IMR-90 (cell line): ENCODE measurements at regions not wholly inside any gene's neighbourhood (a gene's known extent, or its start where the extent isn't known, plus 50 kb on each side); places are given as distances from the start of the nearest gene placed in this dataset.

Experiments
- ATAC-seq: fragments of 200-7000 bp; cut with Tn5 transposase; 2 replicates; pipeline ENCODE4 v1.9.1; 2020; ENCODE audit warnings: low read depth, mild to moderate bottlenecking, moderate library complexity
- BruUV-seq: library from RNA; stranded (reverse); fragments of 400-500 nt; replicated peaks from 2 replicates; lab custom pipeline; 2021; lab: Mats Ljungman, UMichigan
- CTCF ChIA-PET: fragments of 300-600 bp; formaldehyde crosslinking; extraction: SDS; loops from one replicate; lab custom pipeline; 2021; ENCODE audit warnings: antibody characterized with exemption; lab: Yijun Ruan, JAX
- POLR2A ChIA-PET: fragments of 300-600 bp; sonication (Branson Sonifier 250); formaldehyde crosslinking; loops from one replicate; lab custom pipeline; 2022; ENCODE audit warnings: antibody characterized with exemption; ENCODE audit not compliant: unreplicated experiment; lab: Charles Lee
- DNase-seq: peaks from one replicate; pipeline ENCODE4 v3.0.0; 2013
- H2AFZ ChIP-seq: replicated peaks from 2 replicates; pipeline ENCODE3; 2013; ENCODE audit warnings: low read length, mild to moderate bottlenecking; ENCODE audit not compliant: poor library complexity
- H2AK5ac ChIP-seq: 2 replicates; pipeline ENCODE4 v1.6.1; 2013; ENCODE audit warnings: low read depth, low read length, inconsistent platforms
- H2AK9ac ChIP-seq: replicated peaks from 2 replicates; pipeline ENCODE3; 2013; ENCODE audit warnings: mild to moderate bottlenecking, low read depth, low read length, moderate library complexity; ENCODE audit not compliant: poor library complexity
- H2BK120ac ChIP-seq: 2 replicates; pipeline ENCODE4 v1.6.1; 2013; ENCODE audit warnings: low read depth, low read length, inconsistent platforms
- H2BK15ac ChIP-seq: 3 replicates; pipeline ENCODE4 v1.6.1; 2013; ENCODE audit warnings: low read depth, low read length, inconsistent platforms
- H2BK20ac ChIP-seq: 2 replicates; pipeline ENCODE4 v1.6.1; 2013; ENCODE audit warnings: low read depth, mild to moderate bottlenecking, inconsistent platforms, low read length, moderate library complexity
- H2BK5ac ChIP-seq: 2 replicates; pipeline ENCODE4 v1.6.1; 2013; ENCODE audit warnings: mild to moderate bottlenecking, low read depth, low read length, inconsistent platforms; ENCODE audit not compliant: poor library complexity, severe bottlenecking
- H3K14ac ChIP-seq: replicated peaks from 2 replicates; pipeline ENCODE4 v1.6.1; 2013; ENCODE audit warnings: low read depth, low read length, inconsistent platforms
- H3K18ac ChIP-seq: 2 replicates; pipeline ENCODE4 v1.6.1; 2013; ENCODE audit warnings: low read depth, low read length, control low read depth
- H3K23ac ChIP-seq: 2 replicates; pipeline ENCODE4 v1.6.1; 2013; ENCODE audit warnings: low read depth, low read length, inconsistent platforms
- H3K27ac ChIP-seq: 2 replicates; pipeline ENCODE4 v1.5.1; 2013; ENCODE audit warnings: mild to moderate bottlenecking, control low read depth, low read length; ENCODE audit not compliant: insufficient read depth
- H3K27me3 ChIP-seq: 2 replicates; pipeline ENCODE4 v1.6.1; 2013; ENCODE audit warnings: low read length; ENCODE audit not compliant: control insufficient read depth, insufficient read depth
- H3K36me3 ChIP-seq: 2 replicates; pipeline ENCODE4 v1.6.1; 2013; ENCODE audit warnings: low read length, mixed read lengths; ENCODE audit not compliant: control insufficient read depth, insufficient read depth
- H3K4ac ChIP-seq: 2 replicates; pipeline ENCODE4 v1.6.1; 2013; ENCODE audit warnings: low read depth, low read length, inconsistent platforms
- H3K4me1 ChIP-seq: 2 replicates; pipeline ENCODE4 v1.6.1; 2013; ENCODE audit warnings: low read length, mixed read lengths; ENCODE audit not compliant: control insufficient read depth, insufficient read depth
- H3K4me2 ChIP-seq: 2 replicates; pipeline ENCODE4 v1.6.1; 2013; ENCODE audit warnings: low read depth, mild to moderate bottlenecking, control low read depth, low read length, moderate library complexity
- H3K4me3 ChIP-seq: 2 replicates; pipeline ENCODE4 v1.5.1; 2013; ENCODE audit warnings: low read depth, mild to moderate bottlenecking, control low read depth, low read length, moderate library complexity; ENCODE audit not compliant: insufficient read depth
- H3K56ac ChIP-seq: 2 replicates; pipeline ENCODE4 v1.6.1; 2013; ENCODE audit warnings: low read length, inconsistent platforms; ENCODE audit not compliant: insufficient read depth; ENCODE audit errors: extremely low read depth
- H3K79me1 ChIP-seq, 2 experiments: 2 replicates each; pipeline ENCODE4 v1.6.1; 2013; ENCODE audit warnings: low read length in 2 of 2, inconsistent platforms in 1 of 2, low read depth in 1 of 2
- H3K9ac ChIP-seq: 2 replicates; pipeline ENCODE4 v1.6.1; 2013; ENCODE audit warnings: low read depth, low read length, control low read depth
- H3K9me1 ChIP-seq: 2 replicates; pipeline ENCODE4 v1.6.1; 2013; ENCODE audit warnings: low read length, inconsistent platforms; ENCODE audit not compliant: insufficient read depth
- H3K9me3 ChIP-seq: 2 replicates; pipeline ENCODE4 v1.6.1; 2013; ENCODE audit warnings: low read length; ENCODE audit not compliant: control insufficient read depth, insufficient read depth
- H4K20me1 ChIP-seq: 2 replicates; pipeline ENCODE4 v1.6.1; 2013; ENCODE audit warnings: low read length, inconsistent platforms; ENCODE audit not compliant: insufficient read depth
- H4K5ac ChIP-seq: 2 replicates; pipeline ENCODE4 v1.6.1; 2013; ENCODE audit warnings: mild to moderate bottlenecking, low read depth, low read length, control low read depth
- H4K8ac ChIP-seq, 2 experiments: 2 replicates each; pipeline ENCODE4 v1.6.1; 2013; ENCODE audit warnings: low read depth in 2 of 2, low read length in 2 of 2, control low read depth in 1 of 2, inconsistent platforms in 1 of 2
- H4K91ac ChIP-seq: 2 replicates; pipeline ENCODE4 v1.6.1; 2013; ENCODE audit warnings: low read depth, low read length, inconsistent platforms; ENCODE audit not compliant: insufficient read depth
- CTCF ChIP-seq: conservative IDR thresholded peaks from 2 replicates; pipeline ENCODE4 v1.5.1; 2012; ENCODE audit warnings: mild to moderate bottlenecking, low read depth, low read length, improper control_type of control experiment
- WGBS, 2 experiments: methylation state at CpG; one replicate each; pipeline versions ENCODE4 v1.1.5 to v1.1.7; 2013; ENCODE audit warnings: missing lambda C conversion rate in 2 of 2; ENCODE audit not compliant: insufficient read length in 1 of 2; ENCODE audit errors: extremely low coverage in 2 of 2; 5-methylcytosine and 5-hydroxymethylcytosine counted together
- dilution Hi-C: fragments of 300-500 bp; cut with HindIII; formaldehyde crosslinking; loops from one replicate; pipeline ENCODE4 v1.14.3; 2018; ENCODE audit warnings: low sequenced_read_pairs; ENCODE audit not compliant: unreplicated experiment
- in situ Hi-C: fragments of 300-500 bp; cut with MboI; formaldehyde crosslinking; loops from 3 replicates; pipeline ENCODE4 v1.14.3; 2019; ENCODE audit warnings: low sequenced_read_pairs, inconsistent platforms, mixed read lengths
- intact Hi-C: fragments of 100-400 bp; cut with micrococcal nuclease; formaldehyde crosslinking; loops from 2 replicates; pipeline ENCODE4 v1.10.0; 2022

- no peak overlapping the region for H3K18ac ChIP-seq
- H2BK5ac ChIP-seq = no peak overlapping the region
- no peak for TF ChIP-seq CTCF
- ChIA-PET POLR2A (no interaction called here), CTCF (no interaction called here)
- H3K36me3 ChIP-seq = no peaks in the 10 kb centered on the region
- H3K4me1 ChIP-seq = no peaks in the 10 kb centered on the region
- no peak overlapping the region for H4K8ac ChIP-seq
- H4K91ac ChIP-seq = no peak overlapping the region
- H4K5ac ChIP-seq = no peak overlapping the region
- H3K4ac ChIP-seq = no peak overlapping the region
- dilution Hi-C loops = no loop called here
- H2BK20ac ChIP-seq = no peak overlapping the region
- no peaks in the 10 kb centered on the region for H3K27me3 ChIP-seq
- in situ Hi-C loops = no loop called here
- no peak overlapping the region for H3K4me3 ChIP-seq
- H3K27ac ChIP-seq = no peak overlapping the region
- no peak for ATAC-seq
- no peak overlapping the region for H3K23ac ChIP-seq
- H3K79me1 ChIP-seq = no peaks in the 10 kb centered on the region
- intact Hi-C loops = no loop called here
- no peak overlapping the region for H3K56ac ChIP-seq
- H2BK15ac ChIP-seq = no peak overlapping the region
- H2AFZ ChIP-seq = no peak overlapping the region
- DNase-seq = no peak
- no peak overlapping the region for H2BK120ac ChIP-seq
- no peak overlapping the region for H3K14ac ChIP-seq
- no peak overlapping the region for H3K4me2 ChIP-seq
- WGBS, 2 experiments = no CpG with 5 or more reads among the region's 4 CpGs
- no peak overlapping the region for H2AK9ac ChIP-seq
- H3K9me3 ChIP-seq = no peaks in the 10 kb centered on the region
- no peak overlapping the region for H2AK5ac ChIP-seq
- H3K9ac ChIP-seq = no peak overlapping the region
- H3K9me1 ChIP-seq = no peaks in the 10 kb centered on the region
- no peaks in the 10 kb centered on the region for H4K20me1 ChIP-seq
- no TSS peak for BruUV-seq
These were observed 238.8 kb upstream of the WWC1 start for GRCh38 chr5:168052686-168053085.
